SH-SY5Y (cell line): ENCODE measurements at regions not wholly inside any gene's neighbourhood (a gene's known extent, or its start where the extent isn't known, plus 50 kb on each side); places are given as distances from the start of the nearest gene placed in this dataset.

Source experiments
- GATA2 ChIP-seq: IDR thresholded peaks from 2 replicates; pipeline ENCODE4 v1.6.1; 2011; ENCODE audit warnings: mild to moderate bottlenecking, low read depth, low read length
- GATA3 ChIP-seq: IDR thresholded peaks from 2 replicates; pipeline ENCODE4 v1.6.1; 2011; ENCODE audit warnings: low read depth, mild to moderate bottlenecking, low read length, moderate library complexity

DNA sequence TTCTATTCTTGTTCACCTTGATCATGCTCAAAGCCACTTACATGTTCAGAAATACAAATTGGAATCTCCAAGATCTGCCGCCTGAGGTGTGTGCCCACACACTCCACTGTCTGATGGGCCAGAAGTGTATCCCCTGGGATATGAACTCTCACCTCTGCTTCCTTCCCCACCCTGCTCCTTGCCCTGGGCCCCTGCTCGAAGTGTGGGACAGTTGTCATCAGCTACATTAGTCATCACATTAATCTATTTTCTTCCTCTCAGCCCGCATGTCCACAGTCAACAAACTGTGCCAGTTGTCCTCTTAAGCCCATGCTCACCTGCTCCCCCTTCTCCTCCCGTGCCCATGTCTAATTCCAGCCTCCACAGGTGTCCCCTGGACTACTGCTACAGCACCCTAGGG, 154.7 kb downstream of the PTPN20 start:
- TF ChIP-seq GATA3: no peak
- TF ChIP-seq GATA2: no peak

GRCh38 chr10:47067949-47068940, 157.0 kb downstream of the PTPN20 start:
- TF ChIP-seq GATA2 (no peak), GATA3 (no peak)

GRCh38 chr10:47070541-47070940, 159.3 kb downstream of the PTPN20 start:
- no peak for TF ChIP-seq GATA3
- no peak for TF ChIP-seq GATA2

- TF ChIP-seq GATA3 (no peak), GATA2 (no peak)
Observed at GRCh38 chr10:47071891-47072290, 160.7 kb downstream of the PTPN20 start.

DNA sequence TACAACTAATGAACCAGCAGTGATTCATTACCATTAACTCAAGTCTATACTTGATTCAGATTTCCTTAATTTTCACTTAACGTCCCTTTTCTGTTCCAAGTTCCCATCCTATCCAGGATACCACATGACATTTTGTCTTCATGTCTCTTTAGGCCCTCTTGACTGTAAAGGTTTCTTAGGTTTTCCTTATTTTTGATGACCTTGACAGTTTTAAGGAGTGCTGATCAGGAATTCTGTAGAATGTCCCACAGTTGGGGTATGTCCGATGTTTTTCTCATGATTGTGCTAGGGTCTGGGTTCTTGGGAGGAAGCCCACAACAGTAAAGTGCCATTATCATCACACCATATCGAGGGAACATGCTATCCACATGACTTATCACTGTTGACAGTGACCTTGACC, 162.7 kb downstream of the PTPN20 start:
- no peak for TF ChIP-seq GATA3
- TF ChIP-seq GATA2: no peak

GRCh38 chr10:47076949-47077361, 165.7 kb downstream of the PTPN20 start:
- TF ChIP-seq GATA2 (no peak), GATA3 (no peak)

DNA sequence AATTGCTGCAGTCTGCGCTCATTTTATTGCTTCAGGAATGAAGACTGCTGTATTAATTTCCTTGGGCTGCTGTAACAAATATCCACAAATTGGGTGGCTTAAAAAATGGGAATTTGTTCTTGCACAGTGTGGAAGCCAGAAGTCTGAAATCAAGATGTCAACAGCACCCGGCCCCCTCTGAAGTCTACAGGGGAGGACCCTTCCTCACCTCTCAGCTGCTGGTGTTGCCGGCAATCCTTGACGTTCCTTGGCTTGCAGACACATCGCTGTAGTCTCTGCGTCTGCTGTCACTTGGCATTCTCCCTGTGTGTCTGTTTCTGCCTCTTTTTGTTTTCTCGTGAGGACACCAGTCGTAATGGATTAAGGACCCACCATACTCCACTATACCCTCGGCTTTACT, 166.2 kb downstream of the PTPN20 start:
- TF ChIP-seq GATA3 (no peak), GATA2 (no peak)

DNA sequence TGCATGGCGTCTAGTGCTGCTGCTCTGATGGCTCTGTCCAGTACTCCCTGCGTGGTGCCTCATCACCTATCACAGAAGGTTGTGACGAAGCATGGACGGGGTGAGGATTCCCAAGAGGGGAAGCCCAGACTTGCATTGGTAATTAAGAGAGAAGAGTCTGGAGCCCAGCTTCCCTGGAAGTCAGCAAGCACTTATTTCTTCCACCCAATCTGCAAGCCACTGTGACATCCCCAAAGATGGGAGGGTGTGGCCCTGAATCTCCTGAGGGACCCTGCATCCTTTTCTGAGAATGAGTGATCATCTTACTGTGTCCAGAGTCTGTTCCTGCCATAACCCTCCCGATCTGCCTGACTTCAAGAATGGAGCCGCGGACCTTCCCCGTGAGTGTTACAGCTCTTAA, 166.7 kb downstream of the PTPN20 start:
- TF ChIP-seq GATA2: no peak
- no peak for TF ChIP-seq GATA3

GRCh38 chr10:47078393-47079203, 167.4 kb downstream of the PTPN20 start:
- no peak for TF ChIP-seq GATA2
- no peak for TF ChIP-seq GATA3

DNA sequence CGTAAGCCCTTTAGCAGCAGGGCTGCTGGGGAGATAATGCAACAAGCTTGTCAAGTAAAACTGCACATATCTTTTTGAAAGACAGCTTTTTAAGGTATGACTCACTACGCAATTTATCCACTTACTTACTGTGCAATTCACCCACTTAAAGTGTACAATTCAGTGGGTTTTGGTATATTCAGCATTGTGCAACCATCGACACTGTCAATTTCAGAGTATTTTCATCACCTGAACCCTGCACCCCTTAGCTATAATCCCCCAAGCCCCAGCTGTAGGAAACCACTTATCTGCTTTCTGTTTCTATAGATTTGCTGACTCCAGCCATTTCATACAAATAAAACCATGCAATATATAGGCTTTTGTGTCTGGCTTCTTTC, 168.0 kb downstream of the PTPN20 start:
- no peak for TF ChIP-seq GATA2
- TF ChIP-seq GATA3: no peak

- no peak for TF ChIP-seq GATA3
- no peak for TF ChIP-seq GATA2
Observed at GRCh38 chr10:47081264-47081663, 170.0 kb downstream of the PTPN20 start.

- TF ChIP-seq GATA3 (no peak), GATA2 (no peak)
Observed at GRCh38 chr10:47082055-47082784, 171.0 kb downstream of the PTPN20 start.

DNA sequence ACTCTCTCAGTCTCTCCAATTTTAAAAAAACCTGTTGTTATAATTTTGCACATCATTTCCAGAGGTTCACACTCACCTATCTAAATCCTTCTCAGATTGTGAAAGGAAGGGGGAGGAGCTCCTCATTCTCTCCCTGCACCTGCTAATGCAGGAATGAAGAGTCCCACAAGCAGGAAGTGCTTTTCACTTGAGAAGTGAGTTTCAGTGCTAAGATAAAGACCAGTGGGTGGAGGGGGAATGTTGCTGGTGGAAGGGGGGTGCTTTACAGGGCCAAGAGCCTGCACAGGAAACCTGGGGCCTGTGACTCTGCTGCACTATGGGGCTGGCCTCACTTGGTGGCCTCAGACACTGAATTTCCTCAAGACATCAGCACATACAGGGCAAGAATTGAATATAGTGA, 176.4 kb downstream of the PTPN20 start:
- TF ChIP-seq GATA3: no peak
- no peak for TF ChIP-seq GATA2
